ENCODE measurements at regions not wholly inside any gene's neighbourhood (a gene's known extent, or its start where the extent isn't known, plus 50 kb on each side); places are given as distances from the start of the nearest gene placed in this dataset.
"Not testable (repeated sequence)": the region's sequence is repeated elsewhere in the genome, so short reads cannot be mapped to it uniquely, and the experiment has no call there.

- no peak overlapping the region for H3K4me3 ChIP-seq (ENCODE audit: low read depth, low read length)
- no peak for TF ChIP-seq CTCF (IDR thresholded peaks at IDR 0.05; ENCODE audit: borderline replicate concordance, insufficient read depth, low read depth, low read length)
Measured at GRCh38 chr5:108696951-108697715, 50.6 kb upstream of the FER start.

GRCh38 chr5:108696407-108696806, 51.3 kb upstream of the FER start:
- H3K4me3 ChIP-seq (ENCODE audit: low read depth, low read length), result no peak overlapping the region
- no peak for TF ChIP-seq CTCF (IDR thresholded peaks at IDR 0.05; ENCODE audit: borderline replicate concordance, insufficient read depth, low read depth, low read length)

GRCh38 chr5:108688485-108688884, 59.2 kb upstream of the FER start:
- no peak for TF ChIP-seq CTCF (IDR thresholded peaks at IDR 0.05; ENCODE audit: borderline replicate concordance, insufficient read depth, low read depth, low read length)
- H3K4me3 ChIP-seq (ENCODE audit: low read depth, low read length), result no peak overlapping the region

- TF ChIP-seq CTCF (IDR thresholded peaks at IDR 0.05; ENCODE audit: borderline replicate concordance, insufficient read depth, low read depth, low read length), result no peak
- H3K4me3 ChIP-seq (ENCODE audit: low read depth, low read length), result no peak overlapping the region
Measured at GRCh38 chr5:108687595-108688200, 60.0 kb upstream of the FER start.

GRCh38 chr5:108686676-108687075, 61.0 kb upstream of the FER start:
- no peak overlapping the region for H3K4me3 ChIP-seq (ENCODE audit: low read depth, low read length)
- no peak for TF ChIP-seq CTCF (IDR thresholded peaks at IDR 0.05; ENCODE audit: borderline replicate concordance, insufficient read depth, low read depth, low read length)

- H3K4me3 ChIP-seq (ENCODE audit: low read depth, low read length), result not testable (repeated sequence)
Measured at GRCh38 chr5:108685448-108686216, 62.1 kb upstream of the FER start.

- H3K4me3 ChIP-seq (ENCODE audit: low read depth, low read length), result no peak overlapping the region
- TF ChIP-seq CTCF (IDR thresholded peaks at IDR 0.05; ENCODE audit: borderline replicate concordance, insufficient read depth, low read depth, low read length), result peak; percentile 70; the same call in 1 of the 2 replicates
Measured at GRCh38 chr5:108681079-108681921, 66.4 kb upstream of the FER start.

Data from GM12875 (cell line).